Amniotic epithelial cell (primary cell): ENCODE measurements at regions not wholly inside any gene's neighbourhood (a gene's known extent, or its start where the extent isn't known, plus 50 kb on each side); places are given as distances from the start of the nearest gene placed in this dataset.

Source experiments
- DNase-seq: peaks from one replicate; pipeline ENCODE4 v3.0.0-alpha.2; 2010; ENCODE audit warnings: low read depth

DNA sequence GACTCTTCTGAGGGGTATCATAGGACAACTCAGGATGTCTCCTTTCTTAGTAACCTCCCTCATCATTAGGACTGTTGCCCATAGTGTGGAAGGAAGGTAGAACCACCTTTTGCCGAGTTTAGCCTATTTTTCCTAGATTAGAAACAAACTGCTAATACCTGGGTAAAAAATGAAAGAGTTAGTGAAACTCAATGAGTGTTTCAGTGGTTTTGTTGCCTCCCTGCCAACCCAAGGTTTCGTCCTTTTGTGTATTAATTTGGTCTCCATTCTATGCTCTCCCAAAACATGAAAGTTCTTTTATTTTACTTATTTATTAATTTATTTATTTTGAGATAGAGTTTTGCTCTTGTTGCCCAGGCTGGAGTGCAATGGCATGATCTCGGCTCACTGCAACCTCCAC is 174.9 kb upstream of the KCNJ16 start:
- no peak for DNase-seq

GRCh38 chr17:69900829-69901228 is 174.2 kb upstream of the KCNJ16 start:
- DNase-seq: no peak

DNA sequence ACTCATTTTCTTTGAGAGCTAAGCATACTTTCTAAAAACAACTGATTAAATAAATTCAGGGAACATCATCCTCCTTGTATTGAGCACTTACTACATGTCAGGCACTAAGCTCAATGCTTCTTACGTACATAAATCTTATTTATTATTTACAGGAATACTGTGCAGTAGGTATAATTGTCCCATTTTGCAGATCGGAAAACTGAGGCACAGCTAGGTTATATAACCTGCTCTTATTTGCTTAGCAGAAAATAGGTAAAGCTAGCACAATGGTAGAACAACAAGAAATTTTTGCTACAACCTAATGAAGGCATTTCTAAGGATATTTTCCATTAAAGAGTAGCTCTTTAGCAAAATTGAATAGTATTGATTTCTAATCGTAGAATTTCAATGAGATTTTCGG is 168.7 kb upstream of the KCNJ16 start:
- DNase-seq: no peak

- peak; percentile 4 for DNase-seq
Measured at GRCh38 chr17:69907132-69907847, 167.7 kb upstream of the KCNJ16 start.

DNA sequence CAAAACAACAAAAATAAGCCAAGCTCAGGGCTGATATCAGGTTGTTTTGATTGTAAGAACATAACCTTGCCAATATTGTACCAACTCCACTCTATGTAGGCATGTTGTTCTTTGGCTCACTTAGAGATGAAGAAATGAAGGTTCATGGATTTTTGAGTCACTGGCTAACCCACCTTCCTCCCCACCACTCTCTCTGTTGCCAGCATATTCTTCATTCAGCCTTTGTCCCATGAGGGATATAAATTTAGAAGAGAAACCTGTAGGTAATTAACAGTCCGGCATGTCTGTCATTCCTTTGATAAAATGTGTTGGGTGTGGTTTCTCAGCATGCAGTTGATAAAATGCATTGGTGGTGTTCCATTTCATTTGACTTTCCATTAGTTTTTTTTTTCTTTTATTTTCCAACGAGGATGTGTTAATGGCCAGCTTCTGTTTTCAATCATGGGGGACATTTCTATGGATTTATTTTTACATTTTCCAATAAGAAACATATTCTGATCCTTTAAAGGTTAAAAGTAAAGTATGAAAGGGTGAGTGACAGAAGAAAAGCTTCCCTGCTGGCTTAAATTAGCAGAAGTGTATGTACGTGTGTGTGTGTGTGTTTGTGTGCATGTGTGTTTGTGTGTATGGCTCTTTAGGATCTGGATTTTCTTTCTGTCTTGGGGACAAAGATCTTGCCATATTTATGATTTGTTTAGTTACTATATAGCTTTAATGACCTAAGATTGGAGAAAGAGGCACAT is 166.2 kb upstream of the KCNJ16 start:
- DNase-seq: no peak

GRCh38 chr17:69909389-69909788 is 165.6 kb upstream of the KCNJ16 start:
- no peak for DNase-seq

- DNase-seq: no peak
Measured at GRCh38 chr17:69912805-69913204, 162.2 kb upstream of the KCNJ16 start.

DNA sequence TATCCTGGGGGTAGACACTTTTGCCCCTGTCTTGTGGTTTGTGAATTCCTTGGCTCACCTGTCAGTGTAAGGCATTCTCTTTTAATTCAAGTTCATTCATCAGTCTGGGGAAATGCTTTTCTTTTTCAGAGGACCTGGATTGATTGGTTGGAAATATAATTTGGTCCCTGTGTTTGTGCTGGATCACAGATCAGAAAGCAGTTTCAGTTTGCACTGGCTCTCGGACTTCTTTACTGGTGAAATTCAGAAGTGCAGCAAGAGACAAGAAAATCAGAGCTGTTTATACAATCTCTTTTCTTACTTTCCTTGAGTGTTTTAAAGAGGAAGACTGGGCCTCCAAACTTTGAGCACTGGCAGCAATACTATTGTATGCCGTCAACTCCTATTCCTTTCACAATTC is 161.8 kb upstream of the KCNJ16 start:
- peak; percentile 3 for DNase-seq

- peak; percentile 77 for DNase-seq
Measured at GRCh38 chr17:69913616-69914015, 161.4 kb upstream of the KCNJ16 start.

- no peak for DNase-seq
Measured at GRCh38 chr17:69914520-69914919, 160.5 kb upstream of the KCNJ16 start.

GRCh38 chr17:69916761-69917160 is 158.3 kb upstream of the KCNJ16 start:
- DNase-seq: no peak

DNA sequence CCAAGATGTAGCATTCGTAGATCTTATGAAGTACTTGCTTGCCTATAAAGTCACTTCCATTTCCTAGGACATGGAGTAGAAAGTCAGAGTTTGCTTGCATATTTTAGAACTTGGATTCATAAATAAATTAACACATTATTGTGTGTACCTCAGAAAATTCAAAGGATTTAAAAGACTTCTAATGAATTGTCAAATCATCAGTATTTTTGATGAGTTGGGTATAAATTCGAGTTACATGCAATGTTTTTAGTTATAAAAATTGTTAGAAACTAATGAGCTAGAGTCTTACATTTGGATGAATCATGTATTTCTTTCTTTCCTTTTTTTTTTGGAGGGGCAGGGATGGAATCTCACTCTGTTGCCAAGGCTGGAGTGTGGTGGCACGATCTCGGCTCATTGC is 156.9 kb upstream of the KCNJ16 start:
- no peak for DNase-seq

DNA sequence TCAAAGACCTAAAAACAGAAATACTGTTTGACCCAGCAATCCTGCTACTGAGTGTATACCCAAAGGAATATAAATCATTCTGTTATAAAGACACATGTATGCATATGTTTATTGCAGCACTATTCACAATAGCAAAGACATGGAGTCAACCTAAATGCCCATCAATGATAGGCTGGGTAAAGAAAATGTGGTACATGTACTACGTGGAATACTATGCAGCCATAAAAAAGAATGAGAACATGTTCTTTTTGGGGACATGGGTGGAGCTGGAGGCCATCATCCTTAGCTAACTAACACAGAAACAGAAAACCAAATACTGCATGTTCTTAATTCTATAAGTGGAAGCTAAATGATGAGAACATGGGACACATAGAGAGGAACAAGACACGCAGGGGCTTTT is 155.2 kb upstream of the KCNJ16 start:
- no peak for DNase-seq

DNA sequence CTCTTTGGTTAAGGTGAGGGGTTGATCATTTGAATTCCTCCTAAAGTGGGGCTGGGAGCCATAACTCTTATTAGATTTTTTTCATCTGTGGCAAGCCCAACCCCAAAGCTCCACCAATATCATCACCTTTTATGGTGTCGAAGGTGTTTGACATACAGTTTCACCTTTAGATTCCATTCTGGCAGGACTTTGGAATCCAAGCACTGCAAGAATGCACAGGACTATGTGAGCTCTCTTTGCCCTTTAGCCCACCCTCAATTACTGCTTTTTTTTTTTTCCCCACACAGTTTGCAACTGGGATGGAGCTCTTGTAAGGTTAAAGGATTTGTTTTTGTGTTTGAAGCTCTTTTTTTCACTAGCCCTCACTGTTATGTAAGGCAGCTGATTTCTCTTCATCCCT is 154.0 kb upstream of the KCNJ16 start:
- DNase-seq: no peak

DNA sequence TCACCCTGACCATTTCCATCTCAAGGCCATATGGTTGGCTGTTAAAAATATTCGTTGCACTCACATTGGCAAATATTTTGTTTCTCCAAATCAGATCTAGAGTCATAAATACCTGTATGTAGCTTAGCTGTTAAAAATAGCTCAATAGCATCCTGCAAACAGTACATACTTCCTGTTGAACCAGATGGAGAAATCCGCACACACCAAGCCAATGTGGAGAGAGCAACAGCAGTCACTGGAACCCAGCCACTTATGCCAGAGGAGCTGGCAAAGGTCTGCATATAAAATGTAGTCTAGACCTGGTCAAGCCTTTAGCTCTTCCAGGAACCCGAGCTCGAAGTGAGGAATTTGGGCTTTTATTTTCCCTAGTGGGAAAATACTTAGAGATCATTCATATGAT is 146.4 kb upstream of the KCNJ16 start:
- no peak for DNase-seq

- no peak for DNase-seq
Measured at GRCh38 chr17:69936996-69937395, 138.0 kb upstream of the KCNJ16 start.

GRCh38 chr17:69943058-69943457 is 132.0 kb upstream of the KCNJ16 start:
- DNase-seq: no peak

GRCh38 chr17:69944406-69944805 is 130.6 kb upstream of the KCNJ16 start:
- DNase-seq: no peak

DNA sequence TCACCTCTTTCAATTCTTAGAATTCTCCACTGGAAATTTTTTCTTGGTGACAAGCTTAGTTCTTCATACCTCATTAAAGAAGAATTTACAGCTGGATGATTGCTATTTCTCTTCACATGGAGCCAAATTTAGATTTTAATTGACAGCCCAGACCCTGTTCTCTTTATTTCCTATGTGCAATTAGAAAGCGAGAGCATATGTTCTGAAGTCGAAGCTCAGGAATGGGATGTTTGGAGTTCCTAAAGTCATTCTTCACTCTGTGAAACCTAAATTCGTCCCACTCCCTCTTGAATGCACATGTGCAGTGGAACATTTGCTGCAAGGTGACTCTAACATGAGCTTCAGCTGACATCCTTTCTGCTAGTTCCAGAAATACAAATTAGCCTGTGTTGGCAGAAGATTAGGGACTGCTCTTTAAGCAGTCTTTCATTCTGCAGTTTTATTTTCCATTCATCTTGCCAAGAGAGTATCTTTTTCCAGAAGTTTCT is 129.3 kb upstream of the KCNJ16 start:
- no peak for DNase-seq

DNA sequence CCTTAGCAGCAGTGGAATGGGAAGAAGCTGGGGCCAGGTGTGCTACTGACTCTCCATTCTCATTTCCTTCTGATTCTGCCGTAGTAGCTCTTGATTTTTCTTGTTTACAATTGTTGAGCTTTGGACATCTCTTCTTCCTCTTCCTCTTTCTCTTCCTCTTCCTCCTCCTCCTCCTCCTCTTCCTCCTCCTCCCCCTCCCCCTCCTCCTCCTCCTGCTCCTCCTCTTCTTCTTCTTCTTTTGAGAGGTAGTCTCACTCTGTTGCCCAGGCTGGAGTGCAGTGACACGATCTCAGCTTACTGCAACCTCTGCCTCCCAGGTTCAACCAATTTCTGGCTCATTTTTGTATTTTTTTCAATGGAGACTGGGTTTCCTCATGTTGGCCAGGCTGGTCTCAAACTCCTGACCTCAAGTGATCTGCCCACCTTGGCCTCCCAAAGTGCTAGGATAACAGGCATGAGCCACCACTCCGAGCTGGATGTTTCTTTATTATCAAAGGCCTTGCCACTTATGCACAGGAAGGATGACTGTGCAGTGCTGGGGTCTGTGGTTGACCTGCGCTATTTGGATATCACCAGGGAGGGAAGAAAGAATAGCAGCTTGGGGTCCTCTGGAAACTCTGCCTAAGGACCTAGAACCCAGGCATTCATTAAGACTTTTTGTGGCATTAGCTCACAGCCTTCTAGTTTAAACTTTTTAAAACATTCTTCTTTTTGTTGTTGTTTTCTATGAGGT is 127.8 kb upstream of the KCNJ16 start:
- no peak for DNase-seq

DNA sequence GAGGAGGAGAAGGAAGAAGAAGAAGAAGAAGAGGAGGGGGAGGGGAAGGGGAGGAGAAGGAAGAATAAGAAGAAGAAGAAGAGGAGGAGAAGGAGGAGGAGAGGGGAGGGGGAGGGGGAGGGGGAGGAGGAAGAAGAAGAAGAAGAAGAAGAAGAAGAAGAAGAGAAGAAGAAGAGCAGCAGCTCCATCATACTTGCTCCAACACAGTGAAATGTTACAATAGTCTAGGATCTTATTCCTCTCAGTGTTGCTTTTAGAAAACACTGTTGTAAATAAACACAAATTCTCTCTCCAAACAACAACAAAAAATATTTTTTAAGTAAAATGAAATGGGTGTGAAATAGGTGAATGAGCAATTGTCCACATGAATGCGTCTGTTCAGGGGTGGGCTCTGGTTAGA is 126.6 kb upstream of the KCNJ16 start:
- no peak for DNase-seq

DNA sequence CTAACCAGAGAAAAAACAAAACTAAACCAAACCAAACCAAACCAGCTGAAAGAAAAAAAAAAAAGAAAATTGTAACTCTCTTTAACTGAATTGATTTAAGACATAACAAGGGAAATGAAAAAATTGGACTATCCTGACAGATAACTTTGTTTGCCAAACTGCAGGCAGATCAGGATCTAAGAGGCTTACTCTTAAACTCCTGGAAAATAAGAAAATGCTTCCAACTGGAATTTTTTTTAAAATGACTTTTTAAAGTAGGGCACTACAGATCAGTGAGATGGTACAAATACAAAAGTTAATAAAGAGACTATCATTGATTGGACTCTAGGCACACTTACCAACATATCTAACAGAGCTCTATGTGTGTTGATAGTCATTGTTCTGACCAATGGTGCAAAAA is 125.5 kb upstream of the KCNJ16 start:
- no peak for DNase-seq
